Epithelial cell of proximal tubule (primary cell): ENCODE measurements at regions not wholly inside any gene's neighbourhood (a gene's known extent, or its start where the extent isn't known, plus 50 kb on each side); places are given as distances from the start of the nearest gene placed in this dataset.

Experiments used
- DNase-seq: peaks from one replicate; pipeline ENCODE4 v3.0.0-alpha.2; 2011; ENCODE audit warnings: low read depth
- H3K4me3 ChIP-seq: 2 replicates; pipeline ENCODE4 v1.5.1; 2011; ENCODE audit warnings: low read depth, mild to moderate bottlenecking, low read length
- TF ChIP-seq, protein P1 (sequence below): conservative IDR thresholded peaks from 2 replicates; pipeline ENCODE4 v1.5.1; 2012; ENCODE audit warnings: low read depth, mild to moderate bottlenecking, low read length

DNA sequence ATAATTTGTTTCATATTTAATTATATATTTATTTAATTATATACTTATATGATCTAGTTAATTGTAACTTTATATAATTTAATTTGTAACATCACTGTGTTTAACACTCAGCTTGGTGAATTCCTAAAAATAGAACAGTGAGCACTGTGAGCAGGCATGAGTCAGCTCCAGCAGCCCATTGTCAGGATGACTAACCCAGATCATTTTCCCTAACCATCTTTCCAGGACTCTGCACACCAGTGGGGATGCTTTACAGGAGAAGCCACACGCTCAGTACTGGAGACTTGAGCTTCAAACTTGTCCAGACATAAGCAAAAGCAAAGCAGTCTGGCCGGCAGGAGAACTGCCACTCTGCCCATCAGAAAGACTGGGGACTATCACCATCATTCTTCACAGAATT, 446.2 kb upstream of the TRPC7 start:
- H3K4me3 ChIP-seq: no peak overlapping the region
- TF ChIP-seq, protein P1, sequence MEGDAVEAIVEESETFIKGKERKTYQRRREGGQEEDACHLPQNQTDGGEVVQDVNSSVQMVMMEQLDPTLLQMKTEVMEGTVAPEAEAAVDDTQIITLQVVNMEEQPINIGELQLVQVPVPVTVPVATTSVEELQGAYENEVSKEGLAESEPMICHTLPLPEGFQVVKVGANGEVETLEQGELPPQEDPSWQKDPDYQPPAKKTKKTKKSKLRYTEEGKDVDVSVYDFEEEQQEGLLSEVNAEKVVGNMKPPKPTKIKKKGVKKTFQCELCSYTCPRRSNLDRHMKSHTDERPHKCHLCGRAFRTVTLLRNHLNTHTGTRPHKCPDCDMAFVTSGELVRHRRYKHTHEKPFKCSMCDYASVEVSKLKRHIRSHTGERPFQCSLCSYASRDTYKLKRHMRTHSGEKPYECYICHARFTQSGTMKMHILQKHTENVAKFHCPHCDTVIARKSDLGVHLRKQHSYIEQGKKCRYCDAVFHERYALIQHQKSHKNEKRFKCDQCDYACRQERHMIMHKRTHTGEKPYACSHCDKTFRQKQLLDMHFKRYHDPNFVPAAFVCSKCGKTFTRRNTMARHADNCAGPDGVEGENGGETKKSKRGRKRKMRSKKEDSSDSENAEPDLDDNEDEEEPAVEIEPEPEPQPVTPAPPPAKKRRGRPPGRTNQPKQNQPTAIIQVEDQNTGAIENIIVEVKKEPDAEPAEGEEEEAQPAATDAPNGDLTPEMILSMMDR: no peak
- DNase-seq: peak; percentile 39

DNA sequence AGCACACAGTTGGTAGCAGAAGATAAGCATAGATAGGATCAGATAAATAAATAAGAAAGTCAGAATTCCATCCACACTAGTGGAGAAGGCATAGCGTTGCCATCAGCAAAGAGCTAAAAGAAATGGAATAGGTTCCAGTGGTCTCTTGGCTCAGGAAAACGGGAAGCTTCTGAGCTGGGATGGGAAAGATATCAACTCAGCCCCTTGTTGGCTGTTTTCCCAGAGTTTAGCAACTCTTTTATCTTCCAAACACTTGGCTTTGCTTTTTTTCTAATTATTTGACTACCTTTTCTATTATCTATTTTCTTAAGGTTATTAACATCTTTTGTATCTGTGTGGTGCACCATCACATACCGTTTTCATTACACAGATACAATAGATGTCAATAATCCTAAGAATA, 445.7 kb upstream of the TRPC7 start:
- TF ChIP-seq, protein P1: no peak
- no peak overlapping the region for H3K4me3 ChIP-seq
- no peak for DNase-seq

DNA sequence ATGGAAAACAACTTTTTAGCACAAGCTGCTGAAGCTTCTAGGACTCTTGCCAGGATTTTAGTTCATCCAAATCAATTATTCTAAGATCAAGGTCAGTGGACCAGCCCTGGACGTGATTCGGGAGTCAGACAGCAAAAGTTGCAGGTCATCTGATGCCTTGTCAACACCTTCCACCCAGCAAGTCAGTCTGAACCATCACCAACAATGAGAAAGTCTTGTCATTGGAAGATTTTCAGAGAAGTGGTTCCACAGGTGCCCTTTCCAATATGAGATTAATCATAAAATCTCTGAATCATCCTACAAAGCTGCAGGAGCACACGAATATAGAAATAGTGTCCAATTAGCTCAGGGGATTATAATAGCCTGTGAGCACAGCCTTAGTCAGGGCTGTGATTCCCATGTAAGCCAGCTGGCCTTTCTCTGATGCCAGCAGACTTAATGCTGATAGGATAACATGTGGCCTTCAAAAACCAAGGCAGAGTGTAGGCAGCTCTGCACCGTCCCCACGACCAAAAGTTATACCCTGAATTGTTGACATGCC, 445.0 kb upstream of the TRPC7 start:
- TF ChIP-seq, protein P1: no peak
- DNase-seq: no peak
- H3K4me3 ChIP-seq: no peak overlapping the region

DNA sequence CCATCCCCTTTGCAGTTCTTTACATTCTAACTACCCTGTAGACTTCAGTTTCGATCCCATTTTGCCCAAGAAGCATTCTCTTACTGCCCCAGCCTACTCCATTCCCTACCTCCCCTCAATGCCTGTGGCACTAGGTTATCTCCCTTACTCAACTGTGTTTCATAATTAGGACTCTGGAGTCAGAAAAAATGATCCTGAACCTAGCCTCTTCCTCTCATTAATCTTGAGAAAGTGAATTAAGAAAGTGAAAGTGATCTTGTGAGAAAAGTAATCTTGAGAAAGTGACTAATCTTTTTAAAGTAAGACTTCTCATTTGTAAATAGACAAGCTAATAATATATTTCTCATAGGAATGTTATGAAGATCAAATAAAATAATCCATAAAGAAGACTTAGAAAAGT, 444.0 kb upstream of the TRPC7 start:
- no peak for DNase-seq
- H3K4me3 ChIP-seq: no peak overlapping the region
- TF ChIP-seq, protein P1: no peak

DNA sequence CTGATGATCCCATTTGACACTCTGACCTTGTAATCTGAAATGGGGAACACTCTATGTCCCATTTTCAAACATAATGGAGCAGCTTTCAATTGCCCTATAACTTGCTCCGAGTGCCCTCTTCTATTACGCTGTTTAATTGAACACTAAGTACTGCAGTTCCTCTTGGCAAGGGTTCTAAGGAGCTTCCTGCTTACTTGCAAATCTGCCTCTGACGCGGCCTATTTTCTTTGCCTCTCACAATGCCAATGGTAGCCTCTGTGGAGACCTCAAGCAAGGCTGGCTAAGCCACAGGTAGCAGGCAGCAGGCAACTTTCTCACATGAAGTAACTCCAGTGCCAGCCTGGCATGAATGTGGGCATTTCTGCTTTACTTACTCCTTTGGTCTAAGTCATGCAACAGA, 443.4 kb upstream of the TRPC7 start:
- TF ChIP-seq, protein P1: no peak
- DNase-seq: no peak
- H3K4me3 ChIP-seq: no peak overlapping the region

DNA sequence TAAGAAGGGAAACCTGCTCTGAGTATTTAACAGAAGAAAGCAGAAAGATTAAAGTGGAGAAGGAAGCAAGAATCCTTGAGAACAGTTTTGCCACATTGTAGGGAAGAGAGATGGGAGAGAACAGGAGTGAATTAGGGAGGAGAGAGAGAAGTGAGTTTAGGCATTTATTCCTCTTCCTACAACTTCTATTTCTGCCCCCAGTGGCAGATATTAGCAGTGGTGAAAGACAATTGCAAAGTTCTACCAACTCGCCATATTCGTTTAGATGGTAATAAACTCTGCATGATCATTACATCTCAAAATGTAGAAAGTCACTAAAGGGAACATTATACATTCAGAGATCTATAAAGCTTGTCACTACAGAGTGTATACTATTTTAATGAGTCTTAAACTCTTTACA, 440.1 kb upstream of the TRPC7 start:
- DNase-seq: no peak
- TF ChIP-seq, protein P1: peak; percentile 48
- H3K4me3 ChIP-seq: no peak overlapping the region

DNA sequence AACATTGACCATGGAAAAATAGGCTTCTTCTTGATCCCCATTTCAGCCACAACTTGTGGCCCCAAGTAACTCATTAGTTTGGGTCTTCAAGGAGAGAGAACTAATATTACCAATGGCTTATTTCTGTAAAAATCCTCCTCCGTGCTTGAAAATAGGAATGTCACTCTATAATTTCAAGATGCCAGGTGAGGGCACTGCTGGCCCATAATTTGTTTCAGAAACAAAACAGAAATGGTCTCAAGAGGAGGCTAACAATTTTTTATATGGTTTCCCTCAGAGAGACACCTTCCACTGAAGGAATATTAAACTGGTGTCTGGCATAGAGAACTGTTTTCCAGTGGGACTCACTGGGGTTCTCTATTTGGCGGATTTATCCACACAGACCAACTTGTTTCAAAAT, 437.0 kb upstream of the TRPC7 start:
- DNase-seq: no peak
- no peak overlapping the region for H3K4me3 ChIP-seq
- TF ChIP-seq, protein P1: peak; percentile 65
